ENCODE measurements at regions not wholly inside any gene's neighbourhood (a gene's known extent, or its start where the extent isn't known, plus 50 kb on each side); places are given as distances from the start of the nearest gene placed in this dataset.

- Histone ChIP-seq H3K27me3 (ENCODE audit: control insufficient read depth, insufficient read depth, low read length) (peaks cover 3% of the 10 kb centered on the region), H3K36me3 (ENCODE audit: control insufficient read depth, insufficient read depth, low read length) (no peaks in the 10 kb centered on the region), H3K4me3 (ENCODE audit: low read depth, low read length) (no peak overlapping the region)
- TF ChIP-seq CTCF (IDR thresholded peaks at IDR 0.05; ENCODE audit: insufficient read depth, low read length, poor library complexity, severe bottlenecking), result no peak
- no peak for DNase-seq (ENCODE audit: low read depth)
Observed at GRCh38 chr6:156508126-156508525, 269.1 kb upstream of the ARID1B start.

GRCh38 chr6:156507656-156508055, 269.5 kb upstream of the ARID1B start:
- H3K36me3 ChIP-seq (ENCODE audit: control insufficient read depth, insufficient read depth, low read length), result no peaks in the 10 kb centered on the region
- H3K4me3 ChIP-seq (ENCODE audit: low read depth, low read length), result no peak overlapping the region
- TF ChIP-seq CTCF (IDR thresholded peaks at IDR 0.05; ENCODE audit: insufficient read depth, low read length, poor library complexity, severe bottlenecking), result no peak
- no peak for DNase-seq (ENCODE audit: low read depth)
- peaks cover 3% of the 10 kb centered on the region for H3K27me3 ChIP-seq (ENCODE audit: control insufficient read depth, insufficient read depth, low read length)

DNA sequence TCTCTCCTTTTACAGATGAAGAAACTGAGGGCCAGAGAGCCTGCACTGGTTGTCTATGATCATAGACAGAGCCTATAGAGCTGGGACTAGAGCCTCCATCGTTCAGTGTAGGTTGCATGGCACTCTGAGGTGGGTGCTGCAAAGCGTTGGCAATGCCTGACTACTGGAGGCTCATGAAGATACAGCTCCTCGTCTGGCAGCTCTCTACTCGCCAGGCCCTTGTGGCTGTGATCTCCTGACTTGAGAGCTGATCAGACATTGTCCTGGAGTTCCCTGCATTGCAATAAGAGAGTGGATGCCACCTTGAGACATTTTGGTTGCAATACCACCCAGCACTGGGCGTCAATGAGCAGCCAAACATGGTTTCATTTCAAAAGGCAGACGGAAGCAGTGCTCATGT, 270.1 kb upstream of the ARID1B start:
- Histone ChIP-seq H3K4me3 (ENCODE audit: low read depth, low read length) (no peak overlapping the region), H3K36me3 (ENCODE audit: control insufficient read depth, insufficient read depth, low read length) (no peaks in the 10 kb centered on the region), H3K27me3 (ENCODE audit: control insufficient read depth, insufficient read depth, low read length) (peaks cover 3% of the 10 kb centered on the region)
- no peak for TF ChIP-seq CTCF (IDR thresholded peaks at IDR 0.05; ENCODE audit: insufficient read depth, low read length, poor library complexity, severe bottlenecking)
- no peak for DNase-seq (ENCODE audit: low read depth)

GRCh38 chr6:156502969-156503504, 274.1 kb upstream of the ARID1B start:
- peaks cover 3% of the 10 kb centered on the region for H3K27me3 ChIP-seq (ENCODE audit: control insufficient read depth, insufficient read depth, low read length)
- no peak for TF ChIP-seq CTCF (IDR thresholded peaks at IDR 0.05; ENCODE audit: insufficient read depth, low read length, poor library complexity, severe bottlenecking)
- H3K36me3 ChIP-seq (ENCODE audit: control insufficient read depth, insufficient read depth, low read length), result no peaks in the 10 kb centered on the region
- H3K4me3 ChIP-seq (ENCODE audit: low read depth, low read length), result no peak overlapping the region
- no peak for DNase-seq (ENCODE audit: low read depth)

DNA sequence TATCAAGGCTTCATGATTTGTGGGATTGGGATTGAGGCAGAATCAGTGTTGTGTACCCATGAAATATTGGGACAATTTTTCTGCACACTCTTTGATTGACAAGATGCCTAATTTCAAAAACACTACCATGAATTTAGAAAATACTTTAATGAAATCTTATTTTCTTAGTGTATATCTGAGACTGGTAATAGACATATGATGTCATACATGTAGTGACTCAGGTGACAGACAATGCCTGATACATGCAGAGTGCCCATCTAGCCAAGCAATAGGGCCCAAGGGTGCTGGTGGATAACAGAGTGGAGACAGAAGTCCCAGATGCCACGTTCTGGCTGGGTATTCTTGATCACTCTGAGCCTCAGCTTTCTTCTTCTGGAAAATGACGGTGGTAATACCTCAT, 279.6 kb upstream of the ARID1B start:
- Histone ChIP-seq H3K27me3 (ENCODE audit: control insufficient read depth, insufficient read depth, low read length) (no peaks in the 10 kb centered on the region), H3K4me3 (ENCODE audit: low read depth, low read length) (no peak overlapping the region), H3K36me3 (ENCODE audit: control insufficient read depth, insufficient read depth, low read length) (no peaks in the 10 kb centered on the region)
- DNase-seq (ENCODE audit: low read depth), result no peak
- no peak for TF ChIP-seq CTCF (IDR thresholded peaks at IDR 0.05; ENCODE audit: insufficient read depth, low read length, poor library complexity, severe bottlenecking)

GRCh38 chr6:156487877-156488276, 289.3 kb upstream of the ARID1B start:
- Histone ChIP-seq H3K4me3 (ENCODE audit: low read depth, low read length) (no peak overlapping the region), H3K27me3 (ENCODE audit: control insufficient read depth, insufficient read depth, low read length) (no peaks in the 10 kb centered on the region), H3K36me3 (ENCODE audit: control insufficient read depth, insufficient read depth, low read length) (no peaks in the 10 kb centered on the region)
- DNase-seq (ENCODE audit: low read depth), result no peak
- TF ChIP-seq CTCF (IDR thresholded peaks at IDR 0.05; ENCODE audit: insufficient read depth, low read length, poor library complexity, severe bottlenecking), result no peak
